Liver (tissue), 7 donors: ENCODE measurements at regions not wholly inside any gene's neighbourhood (a gene's known extent, or its start where the extent isn't known, plus 50 kb on each side); places are given as distances from the start of the nearest gene placed in this dataset.

Source experiments
- DNase-seq: peaks from one replicate; pipeline ENCODE4 v3.0.0-alpha.2; 2017; ENCODE audit warnings: low spot score
- H3K27ac ChIP-seq, 2 donors: one replicate each; pipeline ENCODE4 v1.7.0; 2013; ENCODE audit warnings: inconsistent platforms in 2 of 2, low read length in 2 of 2, control low read depth in 1 of 2, low read depth in 1 of 2, mild to moderate bottlenecking in 1 of 2
- H3K27me3 ChIP-seq, 4 donors: one replicate each; pipeline versions ENCODE4 v1.6.1 to v1.7.0; 2013; ENCODE audit warnings: low read length in 3 of 4, inconsistent platforms in 1 of 4, mild to moderate bottlenecking in 1 of 4, moderate library complexity in 1 of 4; ENCODE audit not compliant: control insufficient read depth in 4 of 4, insufficient read depth in 4 of 4
- H3K36me3 ChIP-seq, 4 donors: one replicate each; pipeline versions ENCODE4 v1.6.1 to v1.7.0; 2013; ENCODE audit warnings: low read length in 3 of 4, mild to moderate bottlenecking in 3 of 4, low read depth in 1 of 4, moderate library complexity in 1 of 4; ENCODE audit not compliant: control insufficient read depth in 4 of 4, insufficient read depth in 3 of 4
- H3K4me1 ChIP-seq, 4 donors: one replicate each; pipeline versions ENCODE4 v1.6.1 to v1.7.0; 2013; ENCODE audit warnings: low read length in 3 of 4, mild to moderate bottlenecking in 3 of 4, moderate library complexity in 1 of 4; ENCODE audit not compliant: control insufficient read depth in 4 of 4, insufficient read depth in 4 of 4
- H3K4me3 ChIP-seq, 3 donors: one replicate each; pipeline versions ENCODE4 v1.6.1 to v1.7.0; 2013; ENCODE audit warnings: low read length in 3 of 3, control low read depth in 1 of 3, low read depth in 1 of 3, mild to moderate bottlenecking in 1 of 3
- H3K9ac ChIP-seq, 2 donors: one replicate each; pipeline ENCODE4 v1.7.0; 2013; ENCODE audit warnings: low read length in 2 of 2, mild to moderate bottlenecking in 2 of 2, moderate library complexity in 2 of 2, control low read depth in 1 of 2, low read depth in 1 of 2
- H3K9me3 ChIP-seq, 4 donors: one replicate each; pipeline versions ENCODE4 v1.6.1 to v1.7.0; 2013; ENCODE audit warnings: low read length in 3 of 4; ENCODE audit not compliant: control insufficient read depth in 4 of 4
- EGR1 ChIP-seq, 2 donors: IDR thresholded peaks; 2 replicates each; pipeline ENCODE4 v1.6.1; 2016 to 2018; ENCODE audit warnings: antibody characterized with exemption in 2 of 2, low read depth in 2 of 2
- FOXA1 ChIP-seq: IDR thresholded peaks from 2 replicates; pipeline ENCODE4 v1.6.1; 2016; ENCODE audit warnings: antibody characterized with exemption
- FOXA2 ChIP-seq: IDR thresholded peaks from 2 replicates; pipeline ENCODE4 v1.6.1; 2016; ENCODE audit warnings: antibody characterized with exemption
- GABPA ChIP-seq, 2 donors: IDR thresholded peaks in 1 of 2; conservative IDR thresholded peaks in 1 of 2; 2 replicates each; pipeline ENCODE4 v1.6.1; 2016; ENCODE audit warnings: antibody characterized with exemption in 2 of 2, mild to moderate bottlenecking in 1 of 2, moderate library complexity in 1 of 2
- HNF4A ChIP-seq, 2 donors: conservative IDR thresholded peaks; 2 replicates each; pipeline ENCODE4 v1.6.1; 2016; ENCODE audit warnings: antibody characterized with exemption in 2 of 2, mild to moderate bottlenecking in 2 of 2
- HNF4G ChIP-seq: IDR thresholded peaks from 2 replicates; pipeline ENCODE4 v1.6.1; 2016; ENCODE audit warnings: antibody characterized with exemption
- JUND ChIP-seq, 2 donors: IDR thresholded peaks; 2 replicates each; pipeline ENCODE4 v1.6.1; 2016; ENCODE audit warnings: antibody characterized with exemption in 2 of 2
- NR2F2 ChIP-seq: IDR thresholded peaks from 2 replicates; pipeline ENCODE4 v1.6.1; 2016; ENCODE audit warnings: antibody characterized with exemption
- RAD21 ChIP-seq, 2 donors: IDR thresholded peaks; 2 replicates each; pipeline ENCODE4 v1.6.1; 2016; ENCODE audit warnings: antibody characterized with exemption in 2 of 2, mild to moderate bottlenecking in 2 of 2
- RXRA ChIP-seq, 2 donors: IDR thresholded peaks; 2 replicates each; pipeline ENCODE4 v1.6.1; 2017 to 2018; ENCODE audit warnings: antibody characterized with exemption in 2 of 2, mild to moderate bottlenecking in 1 of 2
- SP1 ChIP-seq: IDR thresholded peaks from 2 replicates; pipeline ENCODE4 v1.6.1; 2018; ENCODE audit warnings: antibody characterized with exemption, mild to moderate bottlenecking
- TAF1 ChIP-seq: conservative IDR thresholded peaks from 2 replicates; pipeline ENCODE4 v1.6.1; 2016; ENCODE audit warnings: antibody characterized with exemption, mild to moderate bottlenecking
- YY1 ChIP-seq: IDR thresholded peaks from 2 replicates; pipeline ENCODE4 v1.6.1; 2016; ENCODE audit warnings: antibody characterized with exemption, mild to moderate bottlenecking
- WGBS: extraction: QIAGEN DNeasy Blood & Tissue Kit; methylation state at CpG from one replicate; pipeline ENCODE4 v1.1.7; 2013; 5-methylcytosine and 5-hydroxymethylcytosine counted together
- TF ChIP-seq, protein P1 (sequence below): IDR thresholded peaks from 2 replicates; pipeline ENCODE4 v1.6.1; 2016; ENCODE audit warnings: antibody characterized with exemption, mild to moderate bottlenecking
- TF ChIP-seq, protein P2 (sequence below): IDR thresholded peaks from 2 replicates; pipeline ENCODE4 v1.6.1; 2016; ENCODE audit warnings: antibody characterized with exemption
- TF ChIP-seq, protein P3 (sequence below): IDR thresholded peaks from 2 replicates; pipeline ENCODE4 v1.6.1; 2016; ENCODE audit warnings: antibody characterized with exemption
- TF ChIP-seq, protein P4 (sequence below): IDR thresholded peaks from 2 replicates; pipeline ENCODE4 v1.6.1; 2016; ENCODE audit warnings: antibody characterized with exemption
- donor health status: healthy.
- donor health status: healthy.
- donor health status: healthy.
- donor health status: healthy.

DNA sequence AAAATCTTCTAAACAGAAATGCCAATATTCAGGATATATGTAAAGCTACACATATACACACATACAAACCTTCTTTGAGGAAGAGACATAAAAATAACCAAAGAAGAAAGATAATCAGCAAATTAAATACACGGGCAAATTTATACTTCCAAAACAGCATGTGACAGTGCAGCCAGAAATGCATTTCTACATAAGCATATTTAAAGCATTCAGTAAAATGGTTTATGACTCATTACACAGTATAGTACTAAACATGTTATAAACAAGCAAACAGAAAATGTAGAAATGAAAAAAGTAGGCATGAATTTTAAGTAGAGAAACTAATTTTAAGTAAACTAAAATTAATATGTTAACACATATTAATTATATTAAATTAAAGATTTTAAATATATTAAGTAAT lies 1717.2 kb downstream of the OTOL1 start:
- H3K9ac ChIP-seq: no peak overlapping the region
- 79% methylated on average over 1 of the region's 1 CpG for WGBS
- no peak for TF ChIP-seq FOXA1
- TF ChIP-seq, protein P1, sequence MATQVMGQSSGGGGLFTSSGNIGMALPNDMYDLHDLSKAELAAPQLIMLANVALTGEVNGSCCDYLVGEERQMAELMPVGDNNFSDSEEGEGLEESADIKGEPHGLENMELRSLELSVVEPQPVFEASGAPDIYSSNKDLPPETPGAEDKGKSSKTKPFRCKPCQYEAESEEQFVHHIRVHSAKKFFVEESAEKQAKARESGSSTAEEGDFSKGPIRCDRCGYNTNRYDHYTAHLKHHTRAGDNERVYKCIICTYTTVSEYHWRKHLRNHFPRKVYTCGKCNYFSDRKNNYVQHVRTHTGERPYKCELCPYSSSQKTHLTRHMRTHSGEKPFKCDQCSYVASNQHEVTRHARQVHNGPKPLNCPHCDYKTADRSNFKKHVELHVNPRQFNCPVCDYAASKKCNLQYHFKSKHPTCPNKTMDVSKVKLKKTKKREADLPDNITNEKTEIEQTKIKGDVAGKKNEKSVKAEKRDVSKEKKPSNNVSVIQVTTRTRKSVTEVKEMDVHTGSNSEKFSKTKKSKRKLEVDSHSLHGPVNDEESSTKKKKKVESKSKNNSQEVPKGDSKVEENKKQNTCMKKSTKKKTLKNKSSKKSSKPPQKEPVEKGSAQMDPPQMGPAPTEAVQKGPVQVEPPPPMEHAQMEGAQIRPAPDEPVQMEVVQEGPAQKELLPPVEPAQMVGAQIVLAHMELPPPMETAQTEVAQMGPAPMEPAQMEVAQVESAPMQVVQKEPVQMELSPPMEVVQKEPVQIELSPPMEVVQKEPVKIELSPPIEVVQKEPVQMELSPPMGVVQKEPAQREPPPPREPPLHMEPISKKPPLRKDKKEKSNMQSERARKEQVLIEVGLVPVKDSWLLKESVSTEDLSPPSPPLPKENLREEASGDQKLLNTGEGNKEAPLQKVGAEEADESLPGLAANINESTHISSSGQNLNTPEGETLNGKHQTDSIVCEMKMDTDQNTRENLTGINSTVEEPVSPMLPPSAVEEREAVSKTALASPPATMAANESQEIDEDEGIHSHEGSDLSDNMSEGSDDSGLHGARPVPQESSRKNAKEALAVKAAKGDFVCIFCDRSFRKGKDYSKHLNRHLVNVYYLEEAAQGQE: no peak
- TF ChIP-seq, protein P2, sequence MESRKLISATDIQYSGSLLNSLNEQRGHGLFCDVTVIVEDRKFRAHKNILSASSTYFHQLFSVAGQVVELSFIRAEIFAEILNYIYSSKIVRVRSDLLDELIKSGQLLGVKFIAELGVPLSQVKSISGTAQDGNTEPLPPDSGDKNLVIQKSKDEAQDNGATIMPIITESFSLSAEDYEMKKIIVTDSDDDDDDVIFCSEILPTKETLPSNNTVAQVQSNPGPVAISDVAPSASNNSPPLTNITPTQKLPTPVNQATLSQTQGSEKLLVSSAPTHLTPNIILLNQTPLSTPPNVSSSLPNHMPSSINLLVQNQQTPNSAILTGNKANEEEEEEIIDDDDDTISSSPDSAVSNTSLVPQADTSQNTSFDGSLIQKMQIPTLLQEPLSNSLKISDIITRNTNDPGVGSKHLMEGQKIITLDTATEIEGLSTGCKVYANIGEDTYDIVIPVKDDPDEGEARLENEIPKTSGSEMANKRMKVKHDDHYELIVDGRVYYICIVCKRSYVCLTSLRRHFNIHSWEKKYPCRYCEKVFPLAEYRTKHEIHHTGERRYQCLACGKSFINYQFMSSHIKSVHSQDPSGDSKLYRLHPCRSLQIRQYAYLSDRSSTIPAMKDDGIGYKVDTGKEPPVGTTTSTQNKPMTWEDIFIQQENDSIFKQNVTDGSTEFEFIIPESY: no peak
- no peak for TF ChIP-seq RXRA (IDR thresholded peaks at IDR 0.05)
- TF ChIP-seq FOXA2: no peak
- TF ChIP-seq NR2F2: no peak
- TF ChIP-seq HNF4A (conservative IDR thresholded peaks at IDR 0.05): no peak
- TF ChIP-seq, protein P3, sequence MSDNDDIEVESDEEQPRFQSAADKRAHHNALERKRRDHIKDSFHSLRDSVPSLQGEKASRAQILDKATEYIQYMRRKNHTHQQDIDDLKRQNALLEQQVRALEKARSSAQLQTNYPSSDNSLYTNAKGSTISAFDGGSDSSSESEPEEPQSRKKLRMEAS: no peak
- TF ChIP-seq HNF4G: no peak
- TF ChIP-seq SP1: no peak
- no peak for TF ChIP-seq TAF1
- no peak for TF ChIP-seq RAD21 (IDR thresholded peaks at IDR 0.05)
- no peaks in the 10 kb centered on the region for H3K27me3 ChIP-seq
- H3K9me3 ChIP-seq: no peaks in the 10 kb centered on the region
- no peak overlapping the region for H3K4me3 ChIP-seq
- no peaks in the 10 kb centered on the region for H3K36me3 ChIP-seq
- H3K27ac ChIP-seq: no peak overlapping the region
- H3K4me1 ChIP-seq: no peaks in the 10 kb centered on the region
- DNase-seq: no peak

DNA sequence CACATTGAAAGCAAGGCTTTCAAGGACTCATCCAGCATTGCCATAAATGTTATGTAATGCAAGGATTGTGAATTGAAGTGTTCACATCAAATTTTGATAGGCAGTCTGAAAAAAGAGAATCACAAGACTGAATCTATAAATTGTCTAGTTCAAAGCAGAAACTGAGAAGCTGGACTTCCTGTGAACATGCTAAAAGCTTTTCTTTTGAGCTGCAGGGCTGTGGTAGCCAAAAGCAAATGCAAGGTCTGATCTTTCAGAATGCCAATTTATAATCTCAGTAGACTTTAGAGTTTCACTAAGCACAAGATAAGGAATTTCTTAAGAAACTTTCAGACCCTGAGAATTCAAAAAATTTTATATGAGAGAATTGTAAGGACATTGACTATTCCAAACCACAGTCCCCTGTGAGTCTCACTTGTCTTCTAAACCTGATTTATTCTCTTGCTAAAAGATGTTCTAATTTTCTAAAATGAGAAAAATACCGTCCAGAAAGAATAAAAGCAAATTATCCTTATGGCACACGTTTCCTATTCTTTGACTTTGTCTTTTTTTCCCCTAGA lies 1700.3 kb downstream of the OTOL1 start:
- TF ChIP-seq YY1: no peak
- H3K27me3 ChIP-seq: no peaks in the 10 kb centered on the region
- no peak overlapping the region for H3K9ac ChIP-seq
- H3K27ac ChIP-seq: no peak overlapping the region
- no peak overlapping the region for H3K4me3 ChIP-seq
- DNase-seq: no peak
- WGBS: 40% methylated on average over 2 of the region's 2 CpGs
- H3K4me1 ChIP-seq: no peaks in the 10 kb centered on the region
- H3K36me3 ChIP-seq: no peaks in the 10 kb centered on the region
- no peaks in the 10 kb centered on the region for H3K9me3 ChIP-seq

DNA sequence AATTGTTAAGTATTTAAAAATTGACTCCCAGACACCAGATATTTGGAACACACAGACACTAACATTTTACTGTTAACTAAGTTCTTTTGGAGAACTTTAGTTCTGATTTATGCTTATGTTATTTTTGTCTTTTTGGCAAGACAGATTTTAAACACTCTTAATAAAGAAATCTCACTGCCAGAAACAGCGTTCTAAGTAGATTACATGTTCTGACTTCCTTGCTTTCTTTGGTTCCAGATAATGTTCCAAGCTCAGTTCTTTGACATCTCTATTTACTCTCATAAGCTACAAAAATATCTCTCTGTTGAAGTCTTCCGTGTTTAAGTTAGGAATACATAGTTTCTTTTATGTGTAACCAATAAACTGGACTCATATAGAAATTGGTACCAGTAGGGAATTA lies 1699.6 kb downstream of the OTOL1 start:
- no peaks in the 10 kb centered on the region for H3K36me3 ChIP-seq
- 56% methylated on average over 2 of the region's 2 CpGs for WGBS
- H3K9me3 ChIP-seq: no peaks in the 10 kb centered on the region
- no peak overlapping the region for H3K4me3 ChIP-seq
- DNase-seq: no peak
- no peaks in the 10 kb centered on the region for H3K4me1 ChIP-seq
- H3K9ac ChIP-seq: no peak overlapping the region
- H3K27me3 ChIP-seq: no peaks in the 10 kb centered on the region
- no peak overlapping the region for H3K27ac ChIP-seq
- TF ChIP-seq, protein P1: no peak
- TF ChIP-seq HNF4A (conservative IDR thresholded peaks at IDR 0.05): no peak
- no peak for TF ChIP-seq GABPA (IDR thresholded peaks at IDR 0.05 in 1 of 2, conservative IDR thresholded peaks at IDR 0.05 in 1 of 2)
- TF ChIP-seq YY1: no peak
- TF ChIP-seq NR2F2: no peak
- no peak for TF ChIP-seq HNF4G
- TF ChIP-seq SP1: no peak
- no peak for TF ChIP-seq JUND (IDR thresholded peaks at IDR 0.05)
- TF ChIP-seq, protein P4, sequence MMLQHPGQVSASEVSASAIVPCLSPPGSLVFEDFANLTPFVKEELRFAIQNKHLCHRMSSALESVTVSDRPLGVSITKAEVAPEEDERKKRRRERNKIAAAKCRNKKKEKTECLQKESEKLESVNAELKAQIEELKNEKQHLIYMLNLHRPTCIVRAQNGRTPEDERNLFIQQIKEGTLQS: no peak
- no peak for TF ChIP-seq TAF1
- TF ChIP-seq EGR1 (IDR thresholded peaks at IDR 0.05; ENCODE audit: low read depth in 2 of 2): no peak
- TF ChIP-seq RXRA (IDR thresholded peaks at IDR 0.05): no peak
- TF ChIP-seq, protein P2: no peak
